Tongue (tissue), 1 donor: ENCODE measurements at regions not wholly inside any gene's neighbourhood (a gene's known extent, or its start where the extent isn't known, plus 50 kb on each side); places are given as distances from the start of the nearest gene placed in this dataset.
"Not testable (repeated sequence)": the region's sequence is repeated elsewhere in the genome, so short reads cannot be mapped to it uniquely, and the experiment has no call there.

Experiments
- DNase-seq: peaks from one replicate; pipeline ENCODE4 v3.0.0-alpha.2; 2015

- DNase-seq = peak; percentile 89
These were observed 446.3 kb downstream of the PREX1 start for GRCh38 chr20:48381353-48382120.

- DNase-seq = peak; percentile 34
These were observed 447.1 kb downstream of the PREX1 start for GRCh38 chr20:48380661-48381060.

GRCh38 chr20:48378976-48379675 is 448.7 kb downstream of the PREX1 start:
- DNase-seq = no peak

- no peak for DNase-seq
These were observed 449.9 kb downstream of the PREX1 start for GRCh38 chr20:48377940-48378339.

- DNase-seq = no peak
These were observed 452.0 kb downstream of the PREX1 start for GRCh38 chr20:48375804-48376203.

GRCh38 chr20:48374991-48375595 is 452.7 kb downstream of the PREX1 start:
- DNase-seq = no peak

- peak; percentile 67 for DNase-seq
These were observed 453.5 kb downstream of the PREX1 start for GRCh38 chr20:48374031-48374907.

GRCh38 chr20:48373555-48373934 is 454.3 kb downstream of the PREX1 start:
- DNase-seq = no peak

- not testable (repeated sequence) for DNase-seq
These were observed 454.8 kb downstream of the PREX1 start for GRCh38 chr20:48372851-48373554.

GRCh38 chr20:48371211-48371610 is 456.6 kb downstream of the PREX1 start:
- DNase-seq = peak; percentile 66

GRCh38 chr20:48368580-48369021 is 459.2 kb downstream of the PREX1 start:
- peak; percentile 79 for DNase-seq

GRCh38 chr20:48367541-48368358 is 460.0 kb downstream of the PREX1 start:
- DNase-seq = peak; percentile 61

- DNase-seq = no peak
These were observed 461.6 kb downstream of the PREX1 start for GRCh38 chr20:48366230-48366629.

- no peak for DNase-seq
These were observed 462.9 kb downstream of the PREX1 start for GRCh38 chr20:48364688-48365421.

GRCh38 chr20:48364055-48364454 is 463.7 kb downstream of the PREX1 start:
- DNase-seq = no peak

- DNase-seq = no peak
These were observed 467.3 kb downstream of the PREX1 start for GRCh38 chr20:48360342-48360975.

GRCh38 chr20:48359692-48360341 is 468.0 kb downstream of the PREX1 start:
- no peak for DNase-seq

GRCh38 chr20:48359055-48359390 is 468.8 kb downstream of the PREX1 start:
- not testable (repeated sequence) for DNase-seq
